HG03097 (cell line): ENCODE measurements at regions not wholly inside any gene's neighbourhood (a gene's known extent, or its start where the extent isn't known, plus 50 kb on each side); places are given as distances from the start of the nearest gene placed in this dataset.

Experiments used
- ATAC-seq: cut with Tn5 transposase; IDR thresholded peaks from one replicate; pipeline ENCODE4 v1.9.1; 2021; ENCODE audit not compliant: unreplicated experiment, low FRiP score

- no peak for ATAC-seq
Measured at GRCh38 chr1:104919188-104919587, 1169.5 kb downstream of the AMY1C start.

GRCh38 chr1:104921525-104921924 lies 1171.8 kb downstream of the AMY1C start:
- ATAC-seq, result no peak

GRCh38 chr1:104923075-104923474 lies 1173.4 kb downstream of the AMY1C start:
- no peak for ATAC-seq

- ATAC-seq, result no peak
Measured at GRCh38 chr1:104929280-104929679, 1179.6 kb downstream of the AMY1C start.

- ATAC-seq, result no peak
Measured at GRCh38 chr1:104932030-104932915, 1182.6 kb downstream of the AMY1C start.

- ATAC-seq, result no peak
Measured at GRCh38 chr1:104932949-104933679, 1183.4 kb downstream of the AMY1C start.

- no peak for ATAC-seq
Measured at GRCh38 chr1:104933846-104934245, 1184.1 kb downstream of the AMY1C start.

- ATAC-seq, result no peak
Measured at GRCh38 chr1:104945406-104945805, 1195.7 kb downstream of the AMY1C start.

GRCh38 chr1:104946558-104947210 lies 1197.0 kb downstream of the AMY1C start:
- no peak for ATAC-seq

GRCh38 chr1:104953555-104953954 lies 1203.9 kb downstream of the AMY1C start:
- ATAC-seq, result no peak

GRCh38 chr1:104973516-104973915 lies 1223.8 kb downstream of the AMY1C start:
- no peak for ATAC-seq

- ATAC-seq, result no peak
Measured at GRCh38 chr1:104979651-104980050, 1230.0 kb downstream of the AMY1C start.

GRCh38 chr1:104987210-104987609 lies 1237.5 kb downstream of the AMY1C start:
- ATAC-seq, result no peak

GRCh38 chr1:104989012-104989411 lies 1239.3 kb downstream of the AMY1C start:
- no peak for ATAC-seq

GRCh38 chr1:104991702-104992101 lies 1242.0 kb downstream of the AMY1C start:
- ATAC-seq, result no peak

GRCh38 chr1:105000793-105001192 lies 1251.1 kb downstream of the AMY1C start:
- ATAC-seq, result no peak

GRCh38 chr1:105004515-105004914 lies 1254.8 kb downstream of the AMY1C start:
- no peak for ATAC-seq

GRCh38 chr1:105005594-105006195 lies 1256.0 kb downstream of the AMY1C start:
- no peak for ATAC-seq

- no peak for ATAC-seq
Measured at GRCh38 chr1:105017587-105017986, 1267.9 kb downstream of the AMY1C start.

- no peak for ATAC-seq
Measured at GRCh38 chr1:105023719-105024118, 1274.0 kb downstream of the AMY1C start.
